ENCODE measurements at regions not wholly inside any gene's neighbourhood (a gene's known extent, or its start where the extent isn't known, plus 50 kb on each side); places are given as distances from the start of the nearest gene placed in this dataset.

GRCh38 chr6:111956098-111956497, 82.8 kb upstream of the FYN start:
- Histone ChIP-seq H3K27me3 (ENCODE audit: control insufficient read depth in 2 of 2, insufficient read depth in 2 of 2, low read length in 2 of 2) (peaks cover 2 to 7% of the 10 kb centered on the region in 2 donors), H3K9ac (ENCODE audit: low read depth in 1 of 2, low read length in 2 of 2) (no peak overlapping the region), H3K4me1 (ENCODE audit: control insufficient read depth in 2 of 2, insufficient read depth in 2 of 2, low read length in 2 of 2) (no peaks in the 10 kb centered on the region), H3K27ac (ENCODE audit: low read depth in 2 of 2, low read length in 2 of 2) (no peak overlapping the region), H3K9me3 (ENCODE audit: control insufficient read depth in 2 of 2, low read length in 2 of 2) (no peaks in the 10 kb centered on the region), H3K4me3 (ENCODE audit: low read length in 2 of 2) (no peak overlapping the region), H3K36me3 (ENCODE audit: control insufficient read depth in 2 of 2, insufficient read depth in 2 of 2, low read length in 2 of 2) (no peaks in the 10 kb centered on the region)

GRCh38 chr6:111957623-111958315, 84.5 kb upstream of the FYN start:
- Histone ChIP-seq H3K9ac (ENCODE audit: low read depth in 1 of 2, low read length in 2 of 2) (no peak overlapping the region), H3K27me3 (ENCODE audit: control insufficient read depth in 2 of 2, insufficient read depth in 2 of 2, low read length in 2 of 2) (peaks cover 0 to 2% of the 10 kb centered on the region in 2 donors), H3K36me3 (ENCODE audit: control insufficient read depth in 2 of 2, insufficient read depth in 2 of 2, low read length in 2 of 2) (no peaks in the 10 kb centered on the region), H3K4me3 (ENCODE audit: low read length in 2 of 2) (no peak overlapping the region), H3K4me1 (ENCODE audit: control insufficient read depth in 2 of 2, insufficient read depth in 2 of 2, low read length in 2 of 2) (no peaks in the 10 kb centered on the region), H3K27ac (ENCODE audit: low read depth in 2 of 2, low read length in 2 of 2) (no peak overlapping the region), H3K9me3 (ENCODE audit: control insufficient read depth in 2 of 2, low read length in 2 of 2) (no peaks in the 10 kb centered on the region)

GRCh38 chr6:111958534-111958933, 85.3 kb upstream of the FYN start:
- no peak overlapping the region for H3K9ac ChIP-seq (ENCODE audit: low read depth in 1 of 2, low read length in 2 of 2)
- H3K4me1 ChIP-seq (ENCODE audit: control insufficient read depth in 2 of 2, insufficient read depth in 2 of 2, low read length in 2 of 2), result no peaks in the 10 kb centered on the region
- no peaks in the 10 kb centered on the region for H3K9me3 ChIP-seq (ENCODE audit: control insufficient read depth in 2 of 2, low read length in 2 of 2)
- H3K36me3 ChIP-seq (ENCODE audit: control insufficient read depth in 2 of 2, insufficient read depth in 2 of 2, low read length in 2 of 2), result no peaks in the 10 kb centered on the region
- H3K27me3 ChIP-seq (ENCODE audit: control insufficient read depth in 2 of 2, insufficient read depth in 2 of 2, low read length in 2 of 2), result peaks cover 0 to 2% of the 10 kb centered on the region in 2 donors
- no peak overlapping the region for H3K4me3 ChIP-seq (ENCODE audit: low read length in 2 of 2)
- H3K27ac ChIP-seq (ENCODE audit: low read depth in 2 of 2, low read length in 2 of 2), result no peak overlapping the region

GRCh38 chr6:111959766-111960165, 86.5 kb upstream of the FYN start:
- Histone ChIP-seq H3K4me1 (ENCODE audit: control insufficient read depth in 2 of 2, insufficient read depth in 2 of 2, low read length in 2 of 2) (no peaks in the 10 kb centered on the region), H3K9me3 (ENCODE audit: control insufficient read depth in 2 of 2, low read length in 2 of 2) (no peaks in the 10 kb centered on the region), H3K4me3 (ENCODE audit: low read length in 2 of 2) (no peak overlapping the region), H3K27ac (ENCODE audit: low read depth in 2 of 2, low read length in 2 of 2) (no peak overlapping the region), H3K27me3 (ENCODE audit: control insufficient read depth in 2 of 2, insufficient read depth in 2 of 2, low read length in 2 of 2) (no peaks in the 10 kb centered on the region), H3K9ac (ENCODE audit: low read depth in 1 of 2, low read length in 2 of 2) (no peak overlapping the region), H3K36me3 (ENCODE audit: control insufficient read depth in 2 of 2, insufficient read depth in 2 of 2, low read length in 2 of 2) (no peaks in the 10 kb centered on the region)

GRCh38 chr6:111967131-111967530, 86.8 kb upstream of the CCN6 start:
- no peak overlapping the region for H3K9ac ChIP-seq (ENCODE audit: low read depth in 1 of 2, low read length in 2 of 2)
- H3K4me3 ChIP-seq (ENCODE audit: low read length in 2 of 2), result no peak overlapping the region
- H3K9me3 ChIP-seq (ENCODE audit: control insufficient read depth in 2 of 2, low read length in 2 of 2), result no peaks in the 10 kb centered on the region
- peaks cover 0 to 3% of the 10 kb centered on the region in 2 donors for H3K27me3 ChIP-seq (ENCODE audit: control insufficient read depth in 2 of 2, insufficient read depth in 2 of 2, low read length in 2 of 2)
- no peak overlapping the region for H3K27ac ChIP-seq (ENCODE audit: low read depth in 2 of 2, low read length in 2 of 2)
- no peaks in the 10 kb centered on the region for H3K4me1 ChIP-seq (ENCODE audit: control insufficient read depth in 2 of 2, insufficient read depth in 2 of 2, low read length in 2 of 2)
- H3K36me3 ChIP-seq (ENCODE audit: control insufficient read depth in 2 of 2, insufficient read depth in 2 of 2, low read length in 2 of 2), result no peaks in the 10 kb centered on the region

- no peaks in the 10 kb centered on the region for H3K9me3 ChIP-seq (ENCODE audit: control insufficient read depth in 2 of 2, low read length in 2 of 2)
- H3K9ac ChIP-seq (ENCODE audit: low read depth in 1 of 2, low read length in 2 of 2), result no peak overlapping the region
- peaks cover 0 to 3% of the 10 kb centered on the region in 2 donors for H3K27me3 ChIP-seq (ENCODE audit: control insufficient read depth in 2 of 2, insufficient read depth in 2 of 2, low read length in 2 of 2)
- H3K36me3 ChIP-seq (ENCODE audit: control insufficient read depth in 2 of 2, insufficient read depth in 2 of 2, low read length in 2 of 2), result no peaks in the 10 kb centered on the region
- no peak overlapping the region for H3K27ac ChIP-seq (ENCODE audit: low read depth in 2 of 2, low read length in 2 of 2)
- no peaks in the 10 kb centered on the region for H3K4me1 ChIP-seq (ENCODE audit: control insufficient read depth in 2 of 2, insufficient read depth in 2 of 2, low read length in 2 of 2)
- no peak overlapping the region for H3K4me3 ChIP-seq (ENCODE audit: low read length in 2 of 2)
Measured at GRCh38 chr6:111970426-111970825, 83.5 kb upstream of the CCN6 start.

- no peak overlapping the region for H3K4me3 ChIP-seq (ENCODE audit: low read length in 2 of 2)
- H3K9ac ChIP-seq (ENCODE audit: low read depth in 1 of 2, low read length in 2 of 2), result no peak overlapping the region
- H3K27me3 ChIP-seq (ENCODE audit: control insufficient read depth in 2 of 2, insufficient read depth in 2 of 2, low read length in 2 of 2), result peaks cover 0 to 1% of the 10 kb centered on the region in 2 donors
- no peak overlapping the region for H3K27ac ChIP-seq (ENCODE audit: low read depth in 2 of 2, low read length in 2 of 2)
- H3K36me3 ChIP-seq (ENCODE audit: control insufficient read depth in 2 of 2, insufficient read depth in 2 of 2, low read length in 2 of 2), result no peaks in the 10 kb centered on the region
- H3K9me3 ChIP-seq (ENCODE audit: control insufficient read depth in 2 of 2, low read length in 2 of 2), result no peaks in the 10 kb centered on the region
- no peaks in the 10 kb centered on the region for H3K4me1 ChIP-seq (ENCODE audit: control insufficient read depth in 2 of 2, insufficient read depth in 2 of 2, low read length in 2 of 2)
Measured at GRCh38 chr6:111971181-111971841, 82.6 kb upstream of the CCN6 start.

GRCh38 chr6:111971866-111972532, 81.9 kb upstream of the CCN6 start:
- H3K9me3 ChIP-seq (ENCODE audit: control insufficient read depth in 2 of 2, low read length in 2 of 2), result no peaks in the 10 kb centered on the region
- no peak overlapping the region for H3K4me3 ChIP-seq (ENCODE audit: low read length in 2 of 2)
- H3K27ac ChIP-seq (ENCODE audit: low read depth in 2 of 2, low read length in 2 of 2), result no peak overlapping the region
- no peaks in the 10 kb centered on the region for H3K36me3 ChIP-seq (ENCODE audit: control insufficient read depth in 2 of 2, insufficient read depth in 2 of 2, low read length in 2 of 2)
- H3K27me3 ChIP-seq (ENCODE audit: control insufficient read depth in 2 of 2, insufficient read depth in 2 of 2, low read length in 2 of 2), result no peaks in the 10 kb centered on the region
- no peak overlapping the region for H3K9ac ChIP-seq (ENCODE audit: low read depth in 1 of 2, low read length in 2 of 2)
- no peaks in the 10 kb centered on the region for H3K4me1 ChIP-seq (ENCODE audit: control insufficient read depth in 2 of 2, insufficient read depth in 2 of 2, low read length in 2 of 2)

GRCh38 chr6:111972745-111973117, 81.2 kb upstream of the CCN6 start:
- Histone ChIP-seq H3K27me3 (ENCODE audit: control insufficient read depth in 2 of 2, insufficient read depth in 2 of 2, low read length in 2 of 2) (no peaks in the 10 kb centered on the region), H3K4me1 (ENCODE audit: control insufficient read depth in 2 of 2, insufficient read depth in 2 of 2, low read length in 2 of 2) (no peaks in the 10 kb centered on the region), H3K9me3 (ENCODE audit: control insufficient read depth in 2 of 2, low read length in 2 of 2) (no peaks in the 10 kb centered on the region), H3K4me3 (ENCODE audit: low read length in 2 of 2) (no peak overlapping the region), H3K9ac (ENCODE audit: low read depth in 1 of 2, low read length in 2 of 2) (no peak overlapping the region), H3K36me3 (ENCODE audit: control insufficient read depth in 2 of 2, insufficient read depth in 2 of 2, low read length in 2 of 2) (no peaks in the 10 kb centered on the region), H3K27ac (ENCODE audit: low read depth in 2 of 2, low read length in 2 of 2) (peak overlapping the region; percentile 7 to 19)

- Histone ChIP-seq H3K4me3 (ENCODE audit: low read length in 2 of 2) (no peak overlapping the region), H3K36me3 (ENCODE audit: control insufficient read depth in 2 of 2, insufficient read depth in 2 of 2, low read length in 2 of 2) (no peaks in the 10 kb centered on the region), H3K9me3 (ENCODE audit: control insufficient read depth in 2 of 2, low read length in 2 of 2) (no peaks in the 10 kb centered on the region), H3K27ac (ENCODE audit: low read depth in 2 of 2, low read length in 2 of 2) (peak overlapping the region in 1 of 2 donors; percentile 24), H3K4me1 (ENCODE audit: control insufficient read depth in 2 of 2, insufficient read depth in 2 of 2, low read length in 2 of 2) (no peaks in the 10 kb centered on the region), H3K9ac (ENCODE audit: low read depth in 1 of 2, low read length in 2 of 2) (peak overlapping the region in 1 of 2 donors; percentile 24), H3K27me3 (ENCODE audit: control insufficient read depth in 2 of 2, insufficient read depth in 2 of 2, low read length in 2 of 2) (no peaks in the 10 kb centered on the region)
Measured at GRCh38 chr6:111973118-111973761, 80.7 kb upstream of the CCN6 start.

Data from mucosa of rectum (tissue), 2 donors.